SK-N-SH treated with all-trans-retinoic acid at 6 μM for 48 hours (cell line): ENCODE measurements at regions not wholly inside any gene's neighbourhood (a gene's known extent, or its start where the extent isn't known, plus 50 kb on each side); places are given as distances from the start of the nearest gene placed in this dataset.

Source experiments
- ATAC-seq: fragments of 200-7000 bp; cut with Tn5 transposase; 3 replicates; pipeline ENCODE4 v1.9.1; 2020; ENCODE audit warnings: mild to moderate bottlenecking, moderate library complexity
- ARNTL ChIP-seq: fragments of 450-650 bp; formaldehyde crosslinking; IDR thresholded peaks from 2 replicates; pipeline ENCODE4 v1.5.0; 2020; ENCODE audit warnings: low read depth, mild to moderate bottlenecking, moderate library complexity, borderline replicate concordance
- CSDC2 ChIP-seq: fragments of 250-450 bp; sonication (Bioruptor Pico); IDR thresholded peaks from 2 replicates; pipeline ENCODE4 v1.5.0; 2020; ENCODE audit warnings: mild to moderate bottlenecking, moderate library complexity
- ISL1 ChIP-seq: fragments of 250-450 bp; sonication (Bioruptor Pico); IDR thresholded peaks from 2 replicates; pipeline ENCODE4 v2.1.2; 2022; ENCODE audit warnings: mild to moderate bottlenecking, moderate library complexity
- PPARA ChIP-seq: fragments of 250-450 bp; sonication (Bioruptor Pico); IDR thresholded peaks from 2 replicates; pipeline ENCODE4 v1.5.0; 2020; ENCODE audit warnings: mild to moderate bottlenecking, borderline replicate concordance
- RARB ChIP-seq: fragments of 250-450 bp; sonication (Bioruptor Pico); IDR thresholded peaks from 2 replicates; pipeline ENCODE4 v1.8.0; 2021; ENCODE audit warnings: mild to moderate bottlenecking, moderate library complexity
- SNAI2 ChIP-seq: fragments of 250-450 bp; sonication (Bioruptor Pico); IDR thresholded peaks from 2 replicates; pipeline ENCODE4 v1.5.0; 2020; ENCODE audit warnings: mild to moderate bottlenecking, moderate library complexity
- TCF4 ChIP-seq: fragments of 250-450 bp; sonication (Bioruptor Pico); IDR thresholded peaks from 2 replicates; pipeline ENCODE4 v1.8.0; 2021; ENCODE audit warnings: mild to moderate bottlenecking, moderate library complexity, borderline replicate concordance
- ZC3H10 ChIP-seq: fragments of 250-450 bp; sonication (Bioruptor Pico); IDR thresholded peaks from 2 replicates; pipeline ENCODE4 v1.5.1; 2021; ENCODE audit warnings: mild to moderate bottlenecking, moderate library complexity
- ZFP3 ChIP-seq: fragments of 250-450 bp; sonication (Bioruptor Pico); IDR thresholded peaks from 2 replicates; pipeline ENCODE4 v1.5.0; 2020; ENCODE audit warnings: mild to moderate bottlenecking, moderate library complexity
- ZFP30 ChIP-seq: fragments of 450-650 bp; formaldehyde crosslinking; IDR thresholded peaks from 2 replicates; pipeline ENCODE4 v1.5.0; 2022; ENCODE audit warnings: mild to moderate bottlenecking, moderate library complexity
- ZNF565 ChIP-seq: fragments of 450-650 bp; formaldehyde crosslinking; conservative IDR thresholded peaks from 2 replicates; pipeline ENCODE4 v1.5.0; 2020; ENCODE audit warnings: low read depth, mild to moderate bottlenecking, moderate library complexity
- ZNF8 ChIP-seq: fragments of 450-650 bp; formaldehyde crosslinking; IDR thresholded peaks from 2 replicates; pipeline ENCODE4 v1.5.0; 2020; ENCODE audit warnings: mild to moderate bottlenecking, moderate library complexity
- TF ChIP-seq, protein P1 (sequence below): fragments of 250-450 bp; sonication (Bioruptor Pico); IDR thresholded peaks from 2 replicates; pipeline ENCODE4 v1.5.0; 2020; ENCODE audit warnings: mild to moderate bottlenecking, moderate library complexity
- TF ChIP-seq, protein P2 (sequence below): fragments of 250-450 bp; sonication (Bioruptor Pico); IDR thresholded peaks from 2 replicates; pipeline ENCODE4 v1.8.0; 2020; ENCODE audit warnings: mild to moderate bottlenecking, moderate library complexity, borderline replicate concordance
- TF ChIP-seq, protein P3 (sequence below): fragments of 250-450 bp; sonication (Bioruptor Pico); IDR thresholded peaks from 2 replicates; pipeline ENCODE4 v1.8.0; 2021; ENCODE audit warnings: low read depth, mild to moderate bottlenecking, moderate library complexity, borderline replicate concordance

DNA sequence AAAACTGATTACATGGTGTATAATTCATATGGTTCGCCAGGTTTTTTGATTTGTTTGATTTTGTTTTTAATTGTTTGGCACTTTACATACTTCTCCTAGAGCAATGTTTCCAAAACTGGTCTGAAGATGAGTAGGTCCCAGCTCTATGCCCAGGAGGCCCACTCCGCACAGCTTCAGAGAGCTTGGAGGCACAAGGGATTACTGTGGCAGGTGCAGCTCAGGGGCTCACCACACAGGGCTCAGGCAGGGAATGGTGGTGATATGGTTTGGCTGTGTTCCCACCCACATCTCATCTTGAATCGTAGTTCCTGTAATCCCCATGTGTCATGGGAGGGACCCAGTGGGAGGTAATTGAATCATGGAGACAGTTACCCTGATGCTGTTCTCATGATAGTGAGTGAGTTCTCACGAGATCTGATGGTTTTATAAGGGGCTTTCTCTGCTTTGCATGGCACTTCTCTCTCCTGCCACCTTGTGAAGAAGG, 296.6 kb downstream of the MED10 start:
- TF ChIP-seq ZC3H10 (CRISPR knock-in tag) (no peak), PPARA (no peak), TCF4 (CRISPR knock-in tag) (no peak), ZFP30 (CRISPR knock-in tag) (no peak), CSDC2 (CRISPR knock-in tag) (no peak), ZNF565 (CRISPR knock-in tag) (no peak), ZNF8 (CRISPR knock-in tag) (no peak), SNAI2 (CRISPR knock-in tag) (no peak)
- TF ChIP-seq, protein P1, sequence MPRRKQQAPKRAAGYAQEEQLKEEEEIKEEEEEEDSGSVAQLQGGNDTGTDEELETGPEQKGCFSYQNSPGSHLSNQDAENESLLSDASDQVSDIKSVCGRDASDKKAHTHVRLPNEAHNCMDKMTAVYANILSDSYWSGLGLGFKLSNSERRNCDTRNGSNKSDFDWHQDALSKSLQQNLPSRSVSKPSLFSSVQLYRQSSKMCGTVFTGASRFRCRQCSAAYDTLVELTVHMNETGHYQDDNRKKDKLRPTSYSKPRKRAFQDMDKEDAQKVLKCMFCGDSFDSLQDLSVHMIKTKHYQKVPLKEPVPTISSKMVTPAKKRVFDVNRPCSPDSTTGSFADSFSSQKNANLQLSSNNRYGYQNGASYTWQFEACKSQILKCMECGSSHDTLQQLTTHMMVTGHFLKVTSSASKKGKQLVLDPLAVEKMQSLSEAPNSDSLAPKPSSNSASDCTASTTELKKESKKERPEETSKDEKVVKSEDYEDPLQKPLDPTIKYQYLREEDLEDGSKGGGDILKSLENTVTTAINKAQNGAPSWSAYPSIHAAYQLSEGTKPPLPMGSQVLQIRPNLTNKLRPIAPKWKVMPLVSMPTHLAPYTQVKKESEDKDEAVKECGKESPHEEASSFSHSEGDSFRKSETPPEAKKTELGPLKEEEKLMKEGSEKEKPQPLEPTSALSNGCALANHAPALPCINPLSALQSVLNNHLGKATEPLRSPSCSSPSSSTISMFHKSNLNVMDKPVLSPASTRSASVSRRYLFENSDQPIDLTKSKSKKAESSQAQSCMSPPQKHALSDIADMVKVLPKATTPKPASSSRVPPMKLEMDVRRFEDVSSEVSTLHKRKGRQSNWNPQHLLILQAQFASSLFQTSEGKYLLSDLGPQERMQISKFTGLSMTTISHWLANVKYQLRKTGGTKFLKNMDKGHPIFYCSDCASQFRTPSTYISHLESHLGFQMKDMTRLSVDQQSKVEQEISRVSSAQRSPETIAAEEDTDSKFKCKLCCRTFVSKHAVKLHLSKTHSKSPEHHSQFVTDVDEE (CRISPR knock-in tag): no peak
- ATAC-seq: no peak

DNA sequence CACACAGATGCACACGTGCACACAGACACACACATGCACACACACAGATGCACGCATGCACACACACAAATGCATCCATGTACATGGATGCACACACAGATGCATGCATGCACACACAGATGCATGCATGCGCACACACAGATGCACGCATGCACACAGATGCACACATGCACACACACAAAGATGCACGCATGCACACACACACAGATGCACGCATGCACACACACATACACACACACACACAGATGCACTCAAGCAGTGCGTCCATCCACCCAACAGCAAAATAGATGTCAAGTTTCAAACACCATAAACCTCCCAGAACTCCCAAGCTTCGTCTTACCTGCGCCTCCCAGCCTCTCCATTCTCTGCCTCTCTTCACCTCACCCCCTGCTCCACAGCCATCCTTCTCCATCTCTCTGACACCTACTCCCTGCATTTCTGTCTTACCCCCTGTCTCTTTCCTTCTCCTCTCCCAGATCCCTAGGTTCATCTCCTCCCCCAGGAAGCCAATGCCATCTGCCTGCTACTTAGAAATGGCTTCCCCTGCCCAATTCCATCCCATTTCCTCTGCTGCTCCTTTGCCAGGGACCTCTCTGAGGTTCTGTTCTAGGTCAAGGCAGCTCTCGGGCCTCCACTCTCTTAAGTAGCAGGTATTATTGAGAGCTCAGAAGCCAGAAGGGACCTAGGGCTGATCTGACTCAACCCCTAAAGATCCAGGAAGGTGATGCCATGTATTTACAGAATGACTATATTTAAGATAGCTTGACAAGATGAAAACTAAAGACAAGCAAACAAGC, 297.2 kb downstream of the MED10 start:
- no peak for ATAC-seq
- TF ChIP-seq ISL1 (CRISPR knock-in tag): no peak
- TF ChIP-seq, protein P2, sequence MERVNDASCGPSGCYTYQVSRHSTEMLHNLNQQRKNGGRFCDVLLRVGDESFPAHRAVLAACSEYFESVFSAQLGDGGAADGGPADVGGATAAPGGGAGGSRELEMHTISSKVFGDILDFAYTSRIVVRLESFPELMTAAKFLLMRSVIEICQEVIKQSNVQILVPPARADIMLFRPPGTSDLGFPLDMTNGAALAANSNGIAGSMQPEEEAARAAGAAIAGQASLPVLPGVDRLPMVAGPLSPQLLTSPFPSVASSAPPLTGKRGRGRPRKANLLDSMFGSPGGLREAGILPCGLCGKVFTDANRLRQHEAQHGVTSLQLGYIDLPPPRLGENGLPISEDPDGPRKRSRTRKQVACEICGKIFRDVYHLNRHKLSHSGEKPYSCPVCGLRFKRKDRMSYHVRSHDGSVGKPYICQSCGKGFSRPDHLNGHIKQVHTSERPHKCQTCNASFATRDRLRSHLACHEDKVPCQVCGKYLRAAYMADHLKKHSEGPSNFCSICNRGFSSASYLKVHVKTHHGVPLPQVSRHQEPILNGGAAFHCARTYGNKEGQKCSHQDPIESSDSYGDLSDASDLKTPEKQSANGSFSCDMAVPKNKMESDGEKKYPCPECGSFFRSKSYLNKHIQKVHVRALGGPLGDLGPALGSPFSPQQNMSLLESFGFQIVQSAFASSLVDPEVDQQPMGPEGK (CRISPR knock-in tag): no peak
- TF ChIP-seq, all 23 proteins: peak for 0

DNA sequence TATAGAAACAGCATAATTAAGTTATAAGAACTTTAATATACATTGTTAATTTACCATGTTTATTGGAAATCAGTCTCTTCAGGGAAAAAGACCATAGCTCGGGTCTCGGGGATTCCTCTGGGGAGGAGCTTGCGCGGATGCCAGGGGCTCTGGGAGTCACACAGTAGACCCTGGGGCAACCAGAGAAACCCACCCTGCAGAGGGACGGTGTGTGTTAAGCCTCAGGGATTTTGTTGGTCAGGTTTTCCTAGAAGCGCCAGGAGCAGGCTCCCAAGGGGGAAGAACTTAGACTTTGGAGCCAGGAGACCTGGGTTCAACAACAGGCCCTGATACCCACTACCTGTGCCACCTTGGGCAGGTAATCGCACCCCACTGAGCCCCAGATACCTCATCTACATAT, 297.9 kb downstream of the MED10 start:
- TF ChIP-seq, protein P3, sequence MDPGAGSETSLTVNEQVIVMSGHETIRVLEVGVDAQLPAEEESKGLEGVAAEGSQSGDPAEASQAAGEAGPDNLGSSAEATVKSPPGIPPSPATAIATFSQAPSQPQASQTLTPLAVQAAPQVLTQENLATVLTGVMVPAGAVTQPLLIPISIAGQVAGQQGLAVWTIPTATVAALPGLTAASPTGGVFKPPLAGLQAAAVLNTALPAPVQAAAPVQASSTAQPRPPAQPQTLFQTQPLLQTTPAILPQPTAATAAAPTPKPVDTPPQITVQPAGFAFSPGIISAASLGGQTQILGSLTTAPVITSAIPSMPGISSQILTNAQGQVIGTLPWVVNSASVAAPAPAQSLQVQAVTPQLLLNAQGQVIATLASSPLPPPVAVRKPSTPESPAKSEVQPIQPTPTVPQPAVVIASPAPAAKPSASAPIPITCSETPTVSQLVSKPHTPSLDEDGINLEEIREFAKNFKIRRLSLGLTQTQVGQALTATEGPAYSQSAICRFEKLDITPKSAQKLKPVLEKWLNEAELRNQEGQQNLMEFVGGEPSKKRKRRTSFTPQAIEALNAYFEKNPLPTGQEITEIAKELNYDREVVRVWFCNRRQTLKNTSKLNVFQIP (CRISPR knock-in tag): no peak
- no peak for TF ChIP-seq ISL1 (CRISPR knock-in tag)
- TF ChIP-seq ZFP30 (CRISPR knock-in tag): no peak
- TF ChIP-seq, protein P1 (CRISPR knock-in tag): no peak
- no peak for TF ChIP-seq PPARA
- no peak for TF ChIP-seq ARNTL (CRISPR knock-in tag)
- no peak for ATAC-seq

DNA sequence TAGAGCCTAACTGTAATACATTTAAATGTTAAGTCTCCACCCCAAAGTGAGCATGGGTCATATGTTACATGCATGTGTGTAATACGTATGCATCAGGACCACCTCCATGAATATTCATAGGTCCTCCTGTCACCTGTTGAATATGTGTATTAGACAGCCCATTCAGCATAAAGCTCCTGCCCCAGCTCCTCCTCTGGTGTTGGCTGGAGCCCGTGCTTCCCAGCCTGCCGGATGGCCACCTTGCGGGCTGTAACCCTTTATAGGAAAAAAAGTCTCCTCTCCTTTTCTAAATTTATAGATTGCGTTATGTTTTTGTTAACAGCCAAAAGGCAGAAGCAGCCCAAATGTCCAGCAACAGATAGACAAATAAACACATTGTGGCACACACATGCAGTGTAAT, 299.5 kb downstream of the MED10 start:
- TF ChIP-seq RARB (CRISPR knock-in tag) (no peak), ZFP3 (CRISPR knock-in tag) (no peak)
- TF ChIP-seq, protein P1 (CRISPR knock-in tag): no peak
- TF ChIP-seq, protein P2 (CRISPR knock-in tag): no peak

More for the DNA sequence above, 299.5 kb downstream of the MED10 start:
- ATAC-seq: no peak
